Gastrocnemius medialis (tissue), 4 donors: ENCODE measurements at regions not wholly inside any gene's neighbourhood (a gene's known extent, or its start where the extent isn't known, plus 50 kb on each side); places are given as distances from the start of the nearest gene placed in this dataset.

Experiments used
- ATAC-seq, 2 donors: fragments of 150-250 bp; one replicate each; pipeline ENCODE4 v1.9.1; 2016
- DNase-seq, 2 donors: peaks; one replicate each; pipeline ENCODE4 v3.0.0-alpha.2; 2019
- H3K27ac ChIP-seq, 4 donors: fragments of 200-600 bp; sonication (generic); 1 replicate in 1 of 4; 2 replicates in 3 of 4; pipeline ENCODE4 v1.5.1; 2016 to 2018; ENCODE audit warnings: mild to moderate bottlenecking in 2 of 4, moderate library complexity in 1 of 4
- H3K27me3 ChIP-seq, 3 donors: fragments of 200-600 bp; sonication (generic) in 2 of 3; 1 replicate in 1 of 3; 2 replicates in 2 of 3; pipeline versions ENCODE4 v1.5.1 to v1.6.0; 2016 to 2019; ENCODE audit warnings: mild to moderate bottlenecking in 1 of 3, moderate library complexity in 1 of 3
- H3K36me3 ChIP-seq, 2 donors: fragments of 200-600 bp; sonication (generic) in 1 of 2; one replicate each; pipeline ENCODE4 v1.5.1; 2017 to 2018
- H3K4me1 ChIP-seq, 2 donors: fragments of 200-600 bp; sonication (generic) in 1 of 2; one replicate each; pipeline ENCODE4 v1.5.1; 2016 to 2017; ENCODE audit warnings: mild to moderate bottlenecking in 2 of 2
- H3K4me3 ChIP-seq, 4 donors: fragments of 200-600 bp; sonication (generic) in 3 of 4; 1 replicate in 1 of 4; 2 replicates in 3 of 4; pipeline ENCODE4 v1.5.1; 2016 to 2019; ENCODE audit warnings: mild to moderate bottlenecking in 2 of 4
- H3K9me3 ChIP-seq, 3 donors: fragments of 200-600 bp; sonication (generic) in 2 of 3; 1 replicate in 1 of 3; 2 replicates in 2 of 3; pipeline ENCODE4 v1.5.1; 2016 to 2019
- CTCF ChIP-seq, 5 experiments: fragments of 450-650 bp in 3 of 5; fragments of 200-600 bp in 2 of 5; sonication (generic) in 2 of 5; IDR thresholded peaks in 4 of 5; conservative IDR thresholded peaks in 1 of 5; 1 replicate in 4 of 5; 2 replicates in 1 of 5; pipeline ENCODE4 v1.5.1; 2016 to 2019; ENCODE audit warnings: antibody characterized with exemption in 5 of 5, mild to moderate bottlenecking in 3 of 5, moderate library complexity in 3 of 5
- POLR2A ChIP-seq, 2 donors: fragments of 450-650 bp; IDR thresholded peaks; one replicate each; pipeline ENCODE4 v1.6.1; 2017; ENCODE audit warnings: antibody characterized with exemption in 2 of 2, mild to moderate bottlenecking in 2 of 2, moderate library complexity in 2 of 2
- in situ Hi-C, 4 donors: fragments of 200-750 bp; cut with MboI; loops; one replicate each; pipeline versions ENCODE4 v1.15.0 to v1.8.0; 2017; ENCODE audit warnings: low sequenced_read_pairs in 4 of 4
- intact Hi-C: fragments of 100-400 bp; cut with DNase I; formaldehyde crosslinking; loops from one replicate; pipeline ENCODE4 v1.15.1; 2023; ENCODE audit warnings: low total_unique reads

- no peak for ATAC-seq
Measured at GRCh38 chr1:14332158-14332557, 266.3 kb upstream of the KAZN start.

GRCh38 chr1:14334336-14335176, 263.9 kb upstream of the KAZN start:
- H3K4me1 ChIP-seq = no peaks in the 10 kb centered on the region
- in situ Hi-C loops = no loop called here
- ATAC-seq = no peak

More at GRCh38 chr1:14332158-14332557, 266.3 kb upstream of the KAZN start:
- in situ Hi-C loops (no loop called here), intact Hi-C loops (no loop called here)
- Histone ChIP-seq H3K9me3 (no peaks in the 10 kb centered on the region), H3K4me3 (no peak overlapping the region), H3K27ac (no peak overlapping the region), H3K27me3 (no peaks in the 10 kb centered on the region), H3K4me1 (no peaks in the 10 kb centered on the region), H3K36me3 (no peaks in the 10 kb centered on the region)
- no peak for TF ChIP-seq POLR2A (IDR thresholded peaks at IDR 0.05)
- no peak for TF ChIP-seq CTCF (IDR thresholded peaks at IDR 0.05 in 4 of 5, conservative IDR thresholded peaks at IDR 0.05 in 1 of 5)
- DNase-seq = peak in 1 of 2 donors; percentile 17

GRCh38 chr1:14338509-14338908, 260.0 kb upstream of the KAZN start:
- in situ Hi-C loops = no loop called here
- DNase-seq = no peak

More at GRCh38 chr1:14334336-14335176, 263.9 kb upstream of the KAZN start:
- no peak overlapping the region for H3K4me3 ChIP-seq
- no peak for TF ChIP-seq CTCF (IDR thresholded peaks at IDR 0.05 in 4 of 5, conservative IDR thresholded peaks at IDR 0.05 in 1 of 5)
- no peak for TF ChIP-seq POLR2A (IDR thresholded peaks at IDR 0.05)
- no peak overlapping the region for H3K27ac ChIP-seq
- no peaks in the 10 kb centered on the region for H3K36me3 ChIP-seq
- H3K27me3 ChIP-seq = no peaks in the 10 kb centered on the region
- intact Hi-C loops = no loop called here
- no peak for DNase-seq
- no peaks in the 10 kb centered on the region for H3K9me3 ChIP-seq

GRCh38 chr1:14339288-14339687, 259.2 kb upstream of the KAZN start:
- no peak for ATAC-seq
- intact Hi-C loops = no loop called here
- in situ Hi-C loops = no loop called here

More at GRCh38 chr1:14338509-14338908, 260.0 kb upstream of the KAZN start:
- Histone ChIP-seq H3K4me1 (no peaks in the 10 kb centered on the region), H3K9me3 (no peaks in the 10 kb centered on the region), H3K27me3 (no peaks in the 10 kb centered on the region), H3K36me3 (no peaks in the 10 kb centered on the region), H3K27ac (no peak overlapping the region), H3K4me3 (no peak overlapping the region)
- intact Hi-C loops = no loop called here
- no peak for TF ChIP-seq POLR2A (IDR thresholded peaks at IDR 0.05)
- TF ChIP-seq CTCF (IDR thresholded peaks at IDR 0.05 in 4 of 5, conservative IDR thresholded peaks at IDR 0.05 in 1 of 5) = no peak
- peak in 1 of 2 donors; percentile 33 for ATAC-seq

More at GRCh38 chr1:14339288-14339687, 259.2 kb upstream of the KAZN start:
- H3K27me3 ChIP-seq = no peaks in the 10 kb centered on the region
- no peak overlapping the region for H3K27ac ChIP-seq
- DNase-seq = no peak
- H3K4me3 ChIP-seq = no peak overlapping the region
- no peaks in the 10 kb centered on the region for H3K36me3 ChIP-seq
- no peaks in the 10 kb centered on the region for H3K4me1 ChIP-seq
- no peak for TF ChIP-seq POLR2A (IDR thresholded peaks at IDR 0.05)
- no peak for TF ChIP-seq CTCF (IDR thresholded peaks at IDR 0.05 in 4 of 5, conservative IDR thresholded peaks at IDR 0.05 in 1 of 5)
- no peaks in the 10 kb centered on the region for H3K9me3 ChIP-seq
